Adipocyte (in vitro differentiated cells): ENCODE measurements at regions not wholly inside any gene's neighbourhood (a gene's known extent, or its start where the extent isn't known, plus 50 kb on each side); places are given as distances from the start of the nearest gene placed in this dataset.

ENCODE experiments used
- DNase-seq: peaks from one replicate; pipeline ENCODE4 v3.0.0-alpha.2; 2015; ENCODE audit warnings: low read depth
- H3K27me3 ChIP-seq: replicated peaks from 2 replicates; pipeline ENCODE4 v1.7.0; 2013; ENCODE audit warnings: mild to moderate bottlenecking, low read length, moderate library complexity; ENCODE audit not compliant: control insufficient read depth, insufficient read depth
- H3K36me3 ChIP-seq: 2 replicates; pipeline ENCODE4 v1.7.0; 2013; ENCODE audit warnings: low read length, mild to moderate bottlenecking, moderate library complexity; ENCODE audit not compliant: control insufficient read depth, insufficient read depth, severe bottlenecking
- H3K4me1 ChIP-seq: 2 replicates; pipeline ENCODE4 v1.7.0; 2013; ENCODE audit warnings: mild to moderate bottlenecking, low read length, moderate library complexity; ENCODE audit not compliant: control insufficient read depth, insufficient read depth
- H3K4me3 ChIP-seq: 2 replicates; pipeline ENCODE4 v1.7.0; 2013; ENCODE audit warnings: mild to moderate bottlenecking, low read length, moderate library complexity
- H3K9ac ChIP-seq: 2 replicates; pipeline ENCODE4 v1.7.0; 2013; ENCODE audit warnings: mild to moderate bottlenecking, low read length, moderate library complexity
- H3K9me3 ChIP-seq: 2 replicates; pipeline ENCODE4 v1.7.0; 2013; ENCODE audit warnings: mild to moderate bottlenecking, low read length, moderate library complexity; ENCODE audit not compliant: control insufficient read depth

DNA sequence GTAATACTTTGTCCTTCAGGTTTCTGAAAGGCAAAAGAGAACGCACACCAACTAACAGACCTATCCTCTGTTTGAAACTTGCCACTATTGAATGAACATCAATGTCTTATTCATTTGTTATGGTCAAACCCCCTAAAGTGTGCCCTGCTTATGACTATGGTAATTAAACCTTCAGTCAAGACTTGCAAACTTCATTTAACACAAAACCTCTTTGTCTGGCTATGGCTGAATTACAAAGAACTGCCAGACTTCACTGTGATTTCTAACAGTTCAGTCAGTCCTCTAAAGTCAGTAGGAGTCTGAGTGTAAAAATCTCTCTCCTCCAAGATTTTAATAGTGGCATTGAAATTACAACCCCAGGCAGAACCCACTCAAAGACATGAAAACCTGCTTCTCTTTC is 702.5 kb upstream of the LRRN3 start:
- H3K4me1 ChIP-seq, result no peaks in the 10 kb centered on the region
- H3K9ac ChIP-seq, result no peak overlapping the region
- no peak overlapping the region for H3K4me3 ChIP-seq
- H3K36me3 ChIP-seq, result no peaks in the 10 kb centered on the region
- no peaks in the 10 kb centered on the region for H3K9me3 ChIP-seq
- no peaks in the 10 kb centered on the region for H3K27me3 ChIP-seq
- DNase-seq, result no peak

DNA sequence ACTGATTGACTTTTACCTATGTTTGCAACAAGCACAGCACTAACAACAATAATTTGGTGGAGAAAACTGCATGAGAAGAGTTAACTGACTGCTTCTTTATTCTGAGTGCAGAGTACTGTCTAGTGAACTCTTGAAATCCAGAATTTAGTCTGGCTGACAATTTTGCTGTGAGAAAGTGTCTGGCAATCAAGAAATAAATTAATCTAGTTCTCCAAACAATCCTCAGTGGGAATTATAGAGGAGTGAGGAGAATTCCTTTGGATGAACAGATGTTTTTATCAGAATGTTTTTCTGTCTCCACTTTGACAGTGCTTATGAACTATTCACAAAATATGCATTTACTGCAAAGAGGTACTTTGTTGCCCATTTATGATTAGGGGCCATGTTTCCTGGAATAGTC is 694.9 kb upstream of the LRRN3 start:
- DNase-seq, result no peak
- Histone ChIP-seq H3K9me3 (no peaks in the 10 kb centered on the region), H3K4me3 (no peak overlapping the region), H3K4me1 (no peaks in the 10 kb centered on the region), H3K36me3 (no peaks in the 10 kb centered on the region), H3K9ac (no peak overlapping the region), H3K27me3 (no peaks in the 10 kb centered on the region)

DNA sequence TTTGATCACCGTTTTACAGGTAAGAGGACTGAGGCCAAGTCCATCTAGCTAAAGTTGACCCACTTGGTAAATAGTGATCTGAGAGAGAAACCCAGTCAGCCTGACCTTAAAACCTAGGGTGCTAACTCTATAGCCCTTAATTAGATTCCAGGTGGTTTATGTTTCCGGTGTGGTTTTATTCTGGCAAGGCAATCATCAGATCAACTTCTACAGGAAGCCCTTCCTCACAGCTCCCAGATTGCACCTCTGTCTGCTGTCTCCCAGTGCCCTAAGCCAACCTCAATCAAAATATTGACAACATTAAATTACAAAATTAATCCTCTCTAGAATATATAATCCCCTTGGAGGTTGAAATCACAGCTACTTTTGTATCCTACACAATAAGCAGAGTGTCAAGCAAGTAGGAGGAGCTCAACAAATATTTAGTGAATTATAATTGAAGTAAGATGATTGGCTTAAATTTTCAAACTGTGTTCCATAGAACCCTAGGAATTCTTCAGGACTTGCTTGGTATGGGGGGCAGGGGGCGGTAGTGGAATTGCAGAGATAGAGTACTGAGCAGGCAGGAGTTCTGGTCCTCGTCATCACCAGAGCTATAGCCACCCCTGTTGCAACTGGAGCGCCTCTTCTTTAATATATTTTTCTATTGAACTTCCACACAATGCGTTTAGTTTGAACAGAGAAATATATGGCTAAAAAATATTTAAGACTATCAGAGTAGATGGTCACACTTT is 692.8 kb upstream of the LRRN3 start:
- no peaks in the 10 kb centered on the region for H3K27me3 ChIP-seq
- H3K4me3 ChIP-seq, result no peak overlapping the region
- H3K4me1 ChIP-seq, result no peaks in the 10 kb centered on the region
- no peak overlapping the region for H3K9ac ChIP-seq
- H3K9me3 ChIP-seq, result no peaks in the 10 kb centered on the region
- DNase-seq, result no peak
- H3K36me3 ChIP-seq, result no peaks in the 10 kb centered on the region

DNA sequence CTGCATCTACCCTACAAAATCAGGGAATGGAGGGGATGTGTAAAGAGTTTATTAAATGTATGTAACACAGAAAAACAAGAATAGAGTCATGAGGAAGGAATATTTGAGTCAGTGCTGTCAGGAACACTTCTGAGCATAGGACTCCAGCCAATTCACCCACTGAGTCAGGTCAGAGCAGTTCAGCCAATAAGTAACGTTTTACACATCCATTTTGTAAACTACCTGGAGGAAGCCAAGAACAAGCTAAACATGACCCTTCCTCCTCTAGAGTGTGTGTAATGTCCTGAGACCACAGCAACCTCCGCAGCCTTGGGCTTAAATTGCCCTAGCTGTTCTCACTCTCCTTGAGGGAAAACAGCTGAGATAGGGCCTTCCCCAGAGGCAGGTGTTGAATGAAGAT is 691.5 kb upstream of the LRRN3 start:
- no peaks in the 10 kb centered on the region for H3K4me1 ChIP-seq
- no peak overlapping the region for H3K4me3 ChIP-seq
- no peaks in the 10 kb centered on the region for H3K36me3 ChIP-seq
- DNase-seq, result no peak
- no peak overlapping the region for H3K9ac ChIP-seq
- H3K9me3 ChIP-seq, result no peaks in the 10 kb centered on the region
- H3K27me3 ChIP-seq, result no peaks in the 10 kb centered on the region

DNA sequence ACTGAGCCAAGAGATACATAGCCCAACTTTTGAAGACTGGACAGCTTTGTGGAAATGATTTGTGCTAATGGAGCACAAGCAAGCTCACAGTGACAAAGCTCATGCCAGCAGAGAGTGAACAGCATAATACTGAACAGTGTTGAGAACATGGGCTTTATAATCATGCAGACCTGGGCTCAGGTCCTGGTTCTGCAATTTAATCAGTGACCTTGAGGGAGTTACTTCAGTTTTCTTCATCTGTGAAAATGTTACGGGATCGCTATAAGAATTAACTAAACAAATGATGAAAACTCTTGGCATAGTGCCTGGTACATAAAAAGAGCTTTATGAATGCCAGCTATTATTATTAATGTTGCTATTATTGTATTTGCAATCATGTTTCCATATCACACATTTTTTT is 690.5 kb upstream of the LRRN3 start:
- no peak overlapping the region for H3K4me3 ChIP-seq
- DNase-seq, result no peak
- no peaks in the 10 kb centered on the region for H3K4me1 ChIP-seq
- no peak overlapping the region for H3K9ac ChIP-seq
- H3K36me3 ChIP-seq, result no peaks in the 10 kb centered on the region
- H3K27me3 ChIP-seq, result no peaks in the 10 kb centered on the region
- no peaks in the 10 kb centered on the region for H3K9me3 ChIP-seq

- Histone ChIP-seq H3K27me3 (no peaks in the 10 kb centered on the region), H3K4me3 (no peak overlapping the region), H3K36me3 (no peaks in the 10 kb centered on the region), H3K9ac (no peak overlapping the region), H3K9me3 (no peaks in the 10 kb centered on the region), H3K4me1 (no peaks in the 10 kb centered on the region)
- DNase-seq, result no peak
Measured at GRCh38 chr7:110407242-110407641, 683.7 kb upstream of the LRRN3 start.

DNA sequence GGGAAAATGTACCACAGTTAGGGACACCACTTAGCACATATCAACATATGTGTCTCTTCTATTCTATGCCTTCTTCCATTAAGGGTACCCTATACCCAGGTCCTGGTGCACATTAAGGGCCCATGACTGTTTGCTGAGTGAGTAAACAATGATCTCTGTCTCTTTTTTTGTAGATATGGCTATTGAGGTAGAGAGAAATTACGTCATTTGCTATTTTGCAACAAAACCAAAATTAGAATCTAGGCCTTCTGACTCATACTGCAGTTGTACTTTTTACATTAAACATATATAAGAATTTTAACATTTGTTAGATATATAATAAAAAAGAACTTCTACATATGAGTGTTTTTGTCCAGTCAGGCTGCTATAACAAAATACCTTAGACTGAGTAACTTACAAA is 683.2 kb upstream of the LRRN3 start:
- Histone ChIP-seq H3K27me3 (no peaks in the 10 kb centered on the region), H3K9ac (no peak overlapping the region), H3K4me3 (no peak overlapping the region), H3K36me3 (no peaks in the 10 kb centered on the region), H3K4me1 (no peaks in the 10 kb centered on the region), H3K9me3 (no peaks in the 10 kb centered on the region)
- peak; percentile 24 for DNase-seq

DNA sequence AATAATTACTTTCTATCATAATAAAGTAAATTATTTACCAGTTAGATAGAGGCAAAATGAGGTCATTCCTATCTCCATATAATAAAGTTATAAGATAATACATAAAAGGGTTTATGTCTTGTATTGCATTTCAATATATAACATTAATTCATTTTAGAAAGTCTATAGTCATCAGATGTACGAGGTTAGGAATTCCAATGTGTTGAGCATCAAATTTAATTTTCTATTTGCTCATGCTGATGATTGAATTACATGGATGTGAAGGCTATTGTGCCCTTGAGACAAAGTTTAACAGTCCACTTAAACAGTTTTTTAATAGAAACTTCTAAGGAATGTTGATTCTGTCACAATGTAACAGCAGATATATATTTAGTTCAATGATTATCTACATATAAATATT is 678.3 kb upstream of the LRRN3 start:
- no peaks in the 10 kb centered on the region for H3K27me3 ChIP-seq
- no peak for DNase-seq

GRCh38 chr7:110413038-110413437 is 677.9 kb upstream of the LRRN3 start:
- H3K9ac ChIP-seq, result no peak overlapping the region
- H3K36me3 ChIP-seq, result no peaks in the 10 kb centered on the region
- DNase-seq, result no peak
- H3K27me3 ChIP-seq, result no peaks in the 10 kb centered on the region
- no peaks in the 10 kb centered on the region for H3K4me1 ChIP-seq
- no peaks in the 10 kb centered on the region for H3K9me3 ChIP-seq
- H3K4me3 ChIP-seq, result no peak overlapping the region

More for the DNA sequence above, 678.3 kb upstream of the LRRN3 start:
- H3K9me3 ChIP-seq, result no peaks in the 10 kb centered on the region
- no peaks in the 10 kb centered on the region for H3K36me3 ChIP-seq
- no peak overlapping the region for H3K9ac ChIP-seq
- H3K4me1 ChIP-seq, result no peaks in the 10 kb centered on the region
- H3K4me3 ChIP-seq, result no peak overlapping the region

DNA sequence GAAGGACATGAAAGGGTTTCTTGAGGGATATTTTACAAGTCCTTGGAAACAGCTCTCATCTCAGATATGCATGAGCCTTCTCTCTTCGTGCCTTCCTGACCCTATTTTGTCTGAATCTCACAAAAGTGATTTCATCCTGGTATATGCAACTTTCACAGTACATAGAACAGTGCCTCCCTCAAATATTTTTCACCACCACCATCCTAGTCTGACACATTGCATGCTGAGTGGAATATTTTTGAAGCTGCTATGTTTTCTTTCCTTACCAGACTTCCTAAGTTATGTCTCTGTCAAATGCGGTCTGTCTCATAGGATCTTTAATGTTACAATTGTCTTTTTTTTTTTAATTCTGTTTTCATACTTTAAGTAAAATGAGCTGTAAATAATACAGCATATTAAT is 673.3 kb upstream of the LRRN3 start:
- no peak overlapping the region for H3K9ac ChIP-seq
- no peak overlapping the region for H3K4me3 ChIP-seq
- H3K27me3 ChIP-seq, result no peaks in the 10 kb centered on the region
- DNase-seq, result peak; percentile 1
- H3K4me1 ChIP-seq, result no peaks in the 10 kb centered on the region
- no peaks in the 10 kb centered on the region for H3K36me3 ChIP-seq
- H3K9me3 ChIP-seq, result no peaks in the 10 kb centered on the region

- H3K9me3 ChIP-seq, result no peaks in the 10 kb centered on the region
- no peaks in the 10 kb centered on the region for H3K4me1 ChIP-seq
- no peaks in the 10 kb centered on the region for H3K27me3 ChIP-seq
- no peak overlapping the region for H3K4me3 ChIP-seq
- H3K9ac ChIP-seq, result no peak overlapping the region
- H3K36me3 ChIP-seq, result no peaks in the 10 kb centered on the region
- no peak for DNase-seq
Measured at GRCh38 chr7:110418659-110419280, 672.2 kb upstream of the LRRN3 start.

DNA sequence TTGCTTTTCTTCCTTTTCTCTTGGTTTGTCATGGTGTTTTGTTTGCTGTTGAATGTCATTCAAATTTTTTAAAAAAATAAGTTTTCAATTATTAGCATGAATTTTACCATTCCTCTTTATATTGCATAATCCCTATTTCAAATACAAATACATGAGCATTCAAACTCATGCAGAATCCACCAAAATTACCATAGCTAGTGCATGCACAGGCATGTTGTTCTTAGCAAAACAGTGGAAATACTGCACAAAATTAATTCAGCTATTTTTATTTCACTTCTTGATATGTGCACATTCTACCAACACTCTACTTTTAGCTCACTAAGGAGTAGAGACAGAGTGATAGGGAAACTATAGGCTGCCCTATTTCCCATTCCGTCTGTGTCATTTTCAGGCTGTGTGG is 670.1 kb upstream of the LRRN3 start:
- no peak for DNase-seq
- H3K9me3 ChIP-seq, result no peaks in the 10 kb centered on the region
- no peak overlapping the region for H3K4me3 ChIP-seq
- no peaks in the 10 kb centered on the region for H3K4me1 ChIP-seq
- no peaks in the 10 kb centered on the region for H3K36me3 ChIP-seq
- H3K27me3 ChIP-seq, result no peaks in the 10 kb centered on the region
- no peak overlapping the region for H3K9ac ChIP-seq
